ENCODE measurements at regions not wholly inside any gene's neighbourhood (a gene's known extent, or its start where the extent isn't known, plus 50 kb on each side); places are given as distances from the start of the nearest gene placed in this dataset.

GRCh38 chr2:180442860-180443644 is 436.0 kb upstream of the CWC22 start:
- DNase-seq = no peak

- DNase-seq = no peak
Measured at GRCh38 chr2:180419212-180419611, 412.1 kb upstream of the CWC22 start.

GRCh38 chr2:180416627-180417026 is 409.5 kb upstream of the CWC22 start:
- no peak for DNase-seq

- DNase-seq = no peak
Measured at GRCh38 chr2:180413336-180413735, 406.2 kb upstream of the CWC22 start.

GRCh38 chr2:180412219-180412618 is 405.1 kb upstream of the CWC22 start:
- DNase-seq = no peak

GRCh38 chr2:180411661-180412060 is 404.6 kb upstream of the CWC22 start:
- DNase-seq = no peak

- DNase-seq = no peak
Measured at GRCh38 chr2:180406687-180407086, 399.6 kb upstream of the CWC22 start.

GRCh38 chr2:180405520-180405919 is 398.4 kb upstream of the CWC22 start:
- DNase-seq = no peak

- no peak for DNase-seq
Measured at GRCh38 chr2:180394305-180394704, 387.2 kb upstream of the CWC22 start.

GRCh38 chr2:180385601-180386201 is 378.6 kb upstream of the CWC22 start:
- DNase-seq = no peak

GRCh38 chr2:180376066-180376465 is 369.0 kb upstream of the CWC22 start:
- DNase-seq = no peak

- no peak for DNase-seq
Measured at GRCh38 chr2:180374502-180375281, 367.6 kb upstream of the CWC22 start.

- no peak for DNase-seq
Measured at GRCh38 chr2:180370511-180371205, 363.6 kb upstream of the CWC22 start.

- no peak for DNase-seq
Measured at GRCh38 chr2:180368881-180369280, 361.8 kb upstream of the CWC22 start.

- no peak for DNase-seq
Measured at GRCh38 chr2:180367815-180368214, 360.7 kb upstream of the CWC22 start.

GRCh38 chr2:180366481-180366880 is 359.4 kb upstream of the CWC22 start:
- no peak for DNase-seq

GRCh38 chr2:180364719-180365118 is 357.6 kb upstream of the CWC22 start:
- no peak for DNase-seq

- no peak for DNase-seq
Measured at GRCh38 chr2:180360283-180360618, 353.2 kb upstream of the CWC22 start.

- DNase-seq = peak; percentile 44
Measured at GRCh38 chr2:180359522-180360282, 352.6 kb upstream of the CWC22 start.

GRCh38 chr2:180358458-180358857 is 351.4 kb upstream of the CWC22 start:
- no peak for DNase-seq

- DNase-seq = no peak
Measured at GRCh38 chr2:180356676-180357075, 349.6 kb upstream of the CWC22 start.

- DNase-seq = no peak
Measured at GRCh38 chr2:180352620-180353019, 345.5 kb upstream of the CWC22 start.

GRCh38 chr2:180349809-180350208 is 342.7 kb upstream of the CWC22 start:
- no peak for DNase-seq

All from CD4-positive, alpha-beta T cell treated with Interleukin-21 for 1 hour (primary cell).